Esophagus muscularis mucosa (tissue), 4 donors: ENCODE measurements at regions not wholly inside any gene's neighbourhood (a gene's known extent, or its start where the extent isn't known, plus 50 kb on each side); places are given as distances from the start of the nearest gene placed in this dataset.

ENCODE experiments used
- DNase-seq: peaks from one replicate; pipeline ENCODE4 v3.0.0-alpha.2; 2017; ENCODE audit errors: extremely low spot score
- H3K27ac ChIP-seq, 4 donors: fragments of 200-600 bp; sonication (generic); replicated peaks in 1 of 4; 1 replicate in 3 of 4; 2 replicates in 1 of 4; pipeline ENCODE4 v1.5.1; 2016 to 2019; ENCODE audit warnings: mild to moderate bottlenecking in 1 of 4
- H3K27me3 ChIP-seq, 4 donors: fragments of 200-600 bp; sonication (generic); one replicate each; pipeline versions ENCODE4 v1.5.1 to v1.6.0; 2016 to 2019
- H3K36me3 ChIP-seq, 4 donors: fragments of 200-600 bp; sonication (generic); one replicate each; pipeline ENCODE4 v1.5.1; 2016 to 2019
- H3K4me1 ChIP-seq, 4 donors: fragments of 200-600 bp; sonication (generic); one replicate each; pipeline ENCODE4 v1.5.1; 2016 to 2019
- H3K4me3 ChIP-seq, 4 donors: fragments of 200-600 bp; sonication (generic); 1 replicate in 2 of 4; 2 replicates in 2 of 4; pipeline ENCODE4 v1.5.1; 2016 to 2019; ENCODE audit warnings: mild to moderate bottlenecking in 4 of 4, moderate library complexity in 1 of 4
- H3K9me3 ChIP-seq, 4 donors: fragments of 200-600 bp; sonication (generic); 1 replicate in 3 of 4; 2 replicates in 1 of 4; pipeline ENCODE4 v1.5.1; 2016 to 2019
- CTCF ChIP-seq, 3 experiments: fragments of 200-600 bp in 2 of 3; fragments of 450-650 bp in 1 of 3; sonication (generic) in 2 of 3; IDR thresholded peaks; one replicate each; pipeline ENCODE4 v1.5.1; 2017 to 2019; ENCODE audit warnings: antibody characterized with exemption in 3 of 3, mild to moderate bottlenecking in 2 of 3, moderate library complexity in 1 of 3
- EP300 ChIP-seq: sonication (generic); formaldehyde crosslinking; IDR thresholded peaks from one replicate; pipeline ENCODE4 v1.6.1; 2017; ENCODE audit warnings: antibody characterized with exemption
- POLR2A ChIP-seq: fragments of 450-650 bp; IDR thresholded peaks from one replicate; pipeline ENCODE4 v1.6.1; 2017; ENCODE audit warnings: antibody characterized with exemption, moderate library complexity, mild to moderate bottlenecking, low read depth
- POLR2AphosphoS5 ChIP-seq, 2 donors: sonication (generic); formaldehyde crosslinking; IDR thresholded peaks; one replicate each; pipeline ENCODE4 v1.6.1; 2017; ENCODE audit warnings: antibody characterized with exemption in 2 of 2
- WGBS: methylation state at CpG from one replicate; pipeline ENCODE4 v1.1.5; 2018; 5-methylcytosine and 5-hydroxymethylcytosine counted together
- intact Hi-C: fragments of 100-400 bp; cut with DNase I; formaldehyde crosslinking; loops from one replicate; pipeline ENCODE4 v1.15.1; 2023

- H3K36me3 ChIP-seq, result no peaks in the 10 kb centered on the region
- 66% methylated on average over 4 of the region's 4 CpGs for WGBS
These were observed 140.7 kb downstream of the RNASET2 start for GRCh38 chr6:166815629-166816028.

DNA sequence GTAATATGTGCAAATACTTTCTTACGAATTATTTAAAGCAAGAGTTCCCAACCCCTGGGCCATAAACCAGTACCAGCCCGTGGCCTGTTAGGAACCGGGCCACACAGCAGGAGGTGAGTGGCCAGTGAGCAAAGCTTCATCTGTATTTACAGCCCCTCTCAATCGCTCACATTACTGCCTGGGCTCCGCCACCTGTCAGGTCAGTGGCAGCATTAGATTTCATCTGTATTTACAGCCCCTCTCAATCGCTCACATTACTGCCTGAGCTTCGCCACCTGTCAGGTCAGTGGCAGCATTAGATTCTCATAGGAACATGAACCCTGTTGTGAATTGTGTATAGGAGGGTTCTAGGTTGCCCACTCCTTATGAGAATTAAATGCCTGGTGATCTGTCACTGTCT, 142.0 kb downstream of the RNASET2 start:
- H3K4me1 ChIP-seq, result no peaks in the 10 kb centered on the region
- peak; percentile 53 for DNase-seq
- H3K4me3 ChIP-seq, result no peak overlapping the region
- WGBS, result 73% methylated on average over 7 of the region's 7 CpGs
- H3K36me3 ChIP-seq, result no peaks in the 10 kb centered on the region
- no peaks in the 10 kb centered on the region for H3K27me3 ChIP-seq
- no peak for TF ChIP-seq EP300
- no peak for TF ChIP-seq POLR2AphosphoS5 (IDR thresholded peaks at IDR 0.05)
- no peak for TF ChIP-seq CTCF (IDR thresholded peaks at IDR 0.05)
- TF ChIP-seq POLR2A, result no peak
- no peak overlapping the region for H3K27ac ChIP-seq
- H3K9me3 ChIP-seq, result no peaks in the 10 kb centered on the region
- intact Hi-C loops, result no loop called here

More at GRCh38 chr6:166815629-166816028, 140.7 kb downstream of the RNASET2 start:
- TF ChIP-seq POLR2AphosphoS5 (IDR thresholded peaks at IDR 0.05) (no peak), POLR2A (no peak), EP300 (no peak), CTCF (IDR thresholded peaks at IDR 0.05) (no peak)
- Histone ChIP-seq H3K9me3 (no peaks in the 10 kb centered on the region), H3K4me3 (no peak overlapping the region), H3K4me1 (no peaks in the 10 kb centered on the region), H3K27ac (no peak overlapping the region), H3K27me3 (no peaks in the 10 kb centered on the region)
- DNase-seq, result no peak
- intact Hi-C loops, result no loop called here

DNA sequence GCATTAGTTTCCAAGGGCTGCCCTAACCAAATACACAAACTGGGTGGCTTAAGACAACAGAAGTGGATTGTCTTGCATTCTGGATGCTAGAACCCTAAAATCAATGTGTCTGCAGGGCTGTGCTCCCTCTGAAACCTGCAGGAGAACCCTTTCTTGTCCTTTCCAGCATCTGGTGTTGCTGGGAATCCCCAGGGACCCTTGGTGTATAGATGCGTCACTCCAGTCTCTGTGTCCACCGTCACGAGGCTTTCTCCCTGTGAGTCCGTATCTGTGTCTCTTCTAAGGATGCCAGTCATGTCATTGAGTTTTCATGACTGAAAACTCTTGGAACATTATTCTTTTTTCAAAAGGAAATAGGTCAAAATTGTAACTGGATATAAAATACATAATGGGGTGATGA, 142.9 kb downstream of the RNASET2 start:
- no peaks in the 10 kb centered on the region for H3K27me3 ChIP-seq
- 89% methylated on average over 4 of the region's 4 CpGs for WGBS
- intact Hi-C loops, result no loop called here

GRCh38 chr6:166810864-166811263, 145.5 kb downstream of the RNASET2 start:
- peaks cover 6 to 23% (median 18%) of the 10 kb centered on the region in 4 donors for H3K9me3 ChIP-seq
- intact Hi-C loops, result no loop called here
- 76% methylated on average over 6 of the region's 6 CpGs for WGBS
- no peak overlapping the region for H3K4me3 ChIP-seq
- no peaks in the 10 kb centered on the region for H3K4me1 ChIP-seq
- TF ChIP-seq CTCF (IDR thresholded peaks at IDR 0.05) (no peak), POLR2A (no peak), POLR2AphosphoS5 (IDR thresholded peaks at IDR 0.05) (no peak), EP300 (no peak)
- no peaks in the 10 kb centered on the region for H3K27me3 ChIP-seq
- H3K36me3 ChIP-seq, result no peaks in the 10 kb centered on the region
- H3K27ac ChIP-seq, result no peak overlapping the region
- DNase-seq, result peak; percentile 82

More for the DNA sequence above, 142.9 kb downstream of the RNASET2 start:
- no peaks in the 10 kb centered on the region for H3K9me3 ChIP-seq
- TF ChIP-seq POLR2A (no peak), EP300 (no peak)
- no peaks in the 10 kb centered on the region for H3K36me3 ChIP-seq
- peak; percentile 62 for DNase-seq
- H3K4me1 ChIP-seq, result no peaks in the 10 kb centered on the region
- H3K27ac ChIP-seq, result no peak overlapping the region
- no peak overlapping the region for H3K4me3 ChIP-seq

DNA sequence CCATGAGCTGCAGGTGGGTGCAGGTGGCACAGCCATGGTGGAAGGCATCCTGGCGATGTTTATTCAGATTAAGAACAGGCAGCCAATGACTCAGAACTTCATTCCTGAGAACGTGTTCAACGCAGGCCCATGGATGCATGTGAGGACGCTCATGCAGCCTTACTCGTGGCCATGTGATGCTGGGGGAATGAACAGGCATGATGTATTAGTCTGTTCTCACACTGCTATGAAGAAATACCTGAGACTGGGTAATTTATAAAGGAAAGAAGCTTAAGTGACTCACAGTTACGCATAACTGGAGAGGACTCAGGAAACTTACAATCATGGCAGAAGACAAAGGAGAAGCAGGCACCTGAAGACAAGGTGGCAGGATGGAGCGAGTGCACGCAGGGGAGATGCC, 146.6 kb downstream of the RNASET2 start:
- intact Hi-C loops, result no loop called here
- Histone ChIP-seq H3K4me3 (no peak overlapping the region), H3K36me3 (no peaks in the 10 kb centered on the region), H3K27me3 (no peaks in the 10 kb centered on the region), H3K27ac (no peak overlapping the region), H3K9me3 (peaks cover 6 to 27% (median 26%) of the 10 kb centered on the region in 4 donors), H3K4me1 (no peaks in the 10 kb centered on the region)
- DNase-seq, result peak; percentile 45
- no peak for TF ChIP-seq POLR2AphosphoS5 (IDR thresholded peaks at IDR 0.05)
- TF ChIP-seq EP300, result no peak
- no peak for TF ChIP-seq CTCF (IDR thresholded peaks at IDR 0.05)
- no peak for TF ChIP-seq POLR2A
- 89% methylated on average over 8 of the region's 8 CpGs for WGBS
